H1 (cell line): ENCODE measurements at regions not wholly inside any gene's neighbourhood (a gene's known extent, or its start where the extent isn't known, plus 50 kb on each side); places are given as distances from the start of the nearest gene placed in this dataset.

ENCODE experiments used
- CTCF ChIA-PET: fragments of 300-600 bp; sonication (Branson Sonifier 250); formaldehyde crosslinking; loops from one replicate; lab custom pipeline; 2021; ENCODE audit not compliant: partially characterized antibody; lab: Charles Lee
- POLR2A ChIA-PET: fragments of 300-600 bp; sonication (Branson Sonifier 250); formaldehyde crosslinking; loops from one replicate; lab custom pipeline; 2021; ENCODE audit warnings: inconsistent platforms; ENCODE audit not compliant: partially characterized antibody; lab: Charles Lee
- DNase-seq, 2 experiments: peaks; one replicate each; pipeline versions ENCODE4 v3.0.0 to v3.0.0-alpha.2; 2010 to 2022; ENCODE audit warnings: low spot score in 2 of 2, low read depth in 1 of 2, mixed read lengths in 1 of 2
- FAIRE-seq: peaks from 2 replicates; lab custom pipeline; 2011; peaks lifted over from hg19 to GRCh38; lab: Jason Lieb, UNC
- H2AFZ ChIP-seq: 2 replicates; pipeline ENCODE4 v1.8.1; 2012; ENCODE audit warnings: low read length, inconsistent platforms
- H2AK5ac ChIP-seq: 2 replicates; pipeline ENCODE4 v1.6.1; 2013; ENCODE audit warnings: low read depth, low read length
- H2BK120ac ChIP-seq: replicated peaks from 2 replicates; pipeline ENCODE3; 2013; ENCODE audit warnings: low read depth, low read length, inconsistent platforms
- H2BK12ac ChIP-seq: 2 replicates; pipeline ENCODE4 v1.6.1; 2013; ENCODE audit warnings: low read depth, low read length
- H2BK15ac ChIP-seq: 2 replicates; pipeline ENCODE4 v1.6.1; 2013; ENCODE audit warnings: low read length
- H2BK20ac ChIP-seq: 2 replicates; pipeline ENCODE4 v1.6.1; 2013; ENCODE audit warnings: low read length
- H2BK5ac ChIP-seq: 2 replicates; pipeline ENCODE4 v1.6.1; 2013; ENCODE audit warnings: low read depth, low read length
- H3K14ac ChIP-seq: 2 replicates; pipeline ENCODE4 v1.6.1; 2013; ENCODE audit warnings: inconsistent platforms; ENCODE audit not compliant: insufficient read length
- H3K18ac ChIP-seq: 2 replicates; pipeline ENCODE4 v1.6.1; 2013; ENCODE audit warnings: low read length; ENCODE audit errors: extremely low read depth
- H3K23ac ChIP-seq: 2 replicates; pipeline ENCODE4 v1.6.1; 2013; ENCODE audit warnings: inconsistent platforms; ENCODE audit not compliant: insufficient read length
- H3K23me2 ChIP-seq: 2 replicates; pipeline ENCODE4 v1.6.1; 2013; ENCODE audit warnings: low read depth, low read length
- H3K27ac ChIP-seq: 2 replicates; pipeline ENCODE4 v1.6.1; 2011; ENCODE audit warnings: low read depth, low read length, inconsistent platforms
- H3K27me3 ChIP-seq, 4 experiments: replicated peaks in 1 of 4; 1 replicate in 1 of 4; 2 replicates in 3 of 4; pipeline versions ENCODE4 v1.6.1 to v1.8.1; 2011 to 2013; ENCODE audit warnings: low read length in 3 of 4, mild to moderate bottlenecking in 3 of 4, inconsistent platforms in 2 of 4, mixed read lengths in 2 of 4, moderate library complexity in 1 of 4; ENCODE audit not compliant: control insufficient read depth in 3 of 4, insufficient read depth in 3 of 4; ENCODE audit errors: extremely low read depth in 1 of 4
- H3K36me3 ChIP-seq, 4 experiments: 2 replicates each; pipeline versions ENCODE4 v1.6.1 to v1.8.1; 2011 to 2013; ENCODE audit warnings: mild to moderate bottlenecking in 4 of 4, low read length in 3 of 4, moderate library complexity in 2 of 4, control low read depth in 1 of 4, inconsistent platforms in 1 of 4; ENCODE audit not compliant: insufficient read depth in 4 of 4, control insufficient read depth in 2 of 4
- H3K4ac ChIP-seq: replicated peaks from 2 replicates; pipeline ENCODE3; 2013; ENCODE audit warnings: low read length, low read depth, mixed read lengths, inconsistent platforms; ENCODE audit not compliant: insufficient read length
- H3K4me1 ChIP-seq, 4 experiments: replicated peaks in 1 of 4; 1 replicate in 1 of 4; 2 replicates in 3 of 4; pipeline versions ENCODE4 v1.6.1 to v1.8.1; 2011 to 2013; ENCODE audit warnings: low read length in 3 of 4, inconsistent platforms in 2 of 4, mixed read lengths in 1 of 4; ENCODE audit not compliant: insufficient read depth in 4 of 4, control insufficient read depth in 3 of 4
- H3K4me2 ChIP-seq, 2 experiments: 2 replicates each; pipeline versions ENCODE4 v1.6.1 to v1.8.1; 2011 to 2013; ENCODE audit warnings: low read depth in 2 of 2, low read length in 2 of 2, control low read depth in 1 of 2, inconsistent platforms in 1 of 2, mild to moderate bottlenecking in 1 of 2; ENCODE audit not compliant: insufficient read depth in 1 of 2
- H3K4me3 ChIP-seq, 4 experiments: fragments of 200-600, 300-600 bp in 1 of 4; sonication (generic), shearing (Covaris generic), sonication (Bioruptor Twin) in 1 of 4; 2 replicates each; pipeline versions ENCODE4 v1.5.1 to v1.8.1; 2011 to 2016; ENCODE audit warnings: low read length in 4 of 4, low read depth in 3 of 4, control low read depth in 2 of 4, inconsistent platforms in 2 of 4, mild to moderate bottlenecking in 2 of 4, mixed read lengths in 1 of 4, moderate library complexity in 1 of 4; ENCODE audit not compliant: insufficient read depth in 2 of 4; ENCODE audit errors: extremely low read depth in 1 of 4
- H3K56ac ChIP-seq: replicated peaks from 2 replicates; pipeline ENCODE3; 2013; ENCODE audit warnings: low read depth, mild to moderate bottlenecking, mixed read lengths, low read length, inconsistent platforms; ENCODE audit not compliant: insufficient read length
- H3K79me1 ChIP-seq: 2 replicates; pipeline ENCODE4 v1.6.1; 2013; ENCODE audit warnings: low read depth, low read length, control low read depth
- H3K79me2 ChIP-seq, 2 experiments: 2 replicates each; pipeline versions ENCODE4 v1.6.1 to v1.8.1; 2012 to 2013; ENCODE audit warnings: low read length in 2 of 2, mild to moderate bottlenecking in 2 of 2, inconsistent platforms in 1 of 2; ENCODE audit not compliant: insufficient read depth in 2 of 2, control insufficient read depth in 1 of 2
- H3K9ac ChIP-seq, 4 experiments: replicated peaks in 1 of 4; 1 replicate in 1 of 4; 2 replicates in 3 of 4; pipeline versions ENCODE4 v1.6.1 to v1.8.1; 2011 to 2013; ENCODE audit warnings: low read depth in 3 of 4, low read length in 3 of 4, control low read depth in 2 of 4, mild to moderate bottlenecking in 2 of 4, moderate library complexity in 2 of 4, inconsistent platforms in 1 of 4; ENCODE audit errors: extremely low read depth in 1 of 4
- H3K9me3 ChIP-seq, 2 experiments: 2 replicates each; pipeline versions ENCODE4 v1.6.1 to v1.8.1; 2012 to 2013; ENCODE audit warnings: mild to moderate bottlenecking in 2 of 2, moderate library complexity in 2 of 2, control low read depth in 1 of 2, inconsistent platforms in 1 of 2, low read depth in 1 of 2, low read length in 1 of 2, mixed read lengths in 1 of 2; ENCODE audit not compliant: insufficient read depth in 2 of 2
- H4K20me1 ChIP-seq, 2 experiments: replicated peaks in 1 of 2; 2 replicates each; pipeline versions ENCODE3 to v1.8.1; 2011 to 2013; ENCODE audit warnings: inconsistent platforms in 2 of 2, low read length in 2 of 2, mild to moderate bottlenecking in 1 of 2; ENCODE audit not compliant: insufficient read depth in 2 of 2, control insufficient read depth in 1 of 2
- H4K5ac ChIP-seq: 2 replicates; pipeline ENCODE4 v1.6.1; 2013; ENCODE audit warnings: low read length, low read depth, mixed read lengths, inconsistent platforms; ENCODE audit not compliant: insufficient read length
- H4K8ac ChIP-seq: 2 replicates; pipeline ENCODE4 v1.8.0; 2013; ENCODE audit warnings: mild to moderate bottlenecking, moderate library complexity, low read length, inconsistent platforms; ENCODE audit not compliant: insufficient read depth; ENCODE audit errors: extremely low read depth
- H4K91ac ChIP-seq: replicated peaks from 2 replicates; pipeline ENCODE3; 2013; ENCODE audit warnings: low read length, mixed read lengths, inconsistent platforms; ENCODE audit not compliant: insufficient read length
- CHD1 ChIP-seq: IDR thresholded peaks from 2 replicates; pipeline ENCODE4 v1.6.1; 2012; ENCODE audit warnings: low read depth, low read length, improper control_type of control experiment
- POLR2A ChIP-seq, 2 experiments: IDR thresholded peaks; 1 replicate in 1 of 2; 2 replicates in 1 of 2; pipeline ENCODE4 v1.6.1; 2011; ENCODE audit warnings: low read depth in 2 of 2, low read length in 2 of 2, mild to moderate bottlenecking in 2 of 2; ENCODE audit errors: control extremely low read depth in 1 of 2
- SIN3A ChIP-seq, 2 experiments: IDR thresholded peaks in 1 of 2; conservative IDR thresholded peaks in 1 of 2; 2 replicates each; pipeline ENCODE4 v1.6.1; 2011 to 2012; ENCODE audit warnings: low read length in 2 of 2, improper control_type of control experiment in 1 of 2, low read depth in 1 of 2, mild to moderate bottlenecking in 1 of 2
- SP4 ChIP-seq: IDR thresholded peaks from 2 replicates; pipeline ENCODE4 v1.6.1; 2012; ENCODE audit warnings: low read length, inconsistent platforms
- TAF1 ChIP-seq: IDR thresholded peaks from 2 replicates; pipeline ENCODE4 v1.6.1; 2011; ENCODE audit warnings: mild to moderate bottlenecking, low read depth, low read length
- TBP ChIP-seq: IDR thresholded peaks from 2 replicates; pipeline ENCODE4 v1.6.1; 2011; ENCODE audit warnings: low read depth, low read length, improper control_type of control experiment
- TCF12 ChIP-seq: IDR thresholded peaks from 2 replicates; pipeline ENCODE4 v1.6.1; 2011; ENCODE audit warnings: low read depth, mild to moderate bottlenecking, low read length
- WGBS, 2 experiments: shearing (Covaris generic) in 1 of 2; methylation state at CpG; one replicate each; pipeline versions ENCODE4 v1.1.6 to v1.1.7; 2013 to 2015; ENCODE audit warnings: low lambda C conversion rate in 2 of 2, mixed read lengths in 2 of 2, inconsistent platforms in 1 of 2, low coverage in 1 of 2, missing lambda C conversion rate in 1 of 2; ENCODE audit not compliant: insufficient replicate concordance in 2 of 2, insufficient coverage in 1 of 2, insufficient read length in 1 of 2; ENCODE audit errors: extremely low coverage in 1 of 2, missing lambda C conversion rate in 1 of 2; 5-methylcytosine and 5-hydroxymethylcytosine counted together

GRCh38 chr11:13851691-13852090 is 110.8 kb upstream of the SPON1 start:
- H2AK5ac ChIP-seq = no peak overlapping the region
- ChIA-PET POLR2A (no interaction called here), CTCF (interaction anchor here (1.3 to 1.9 kb wide), 2 partner anchors 17 to 80 kb away, joined by 5 to 9 read pairs; no protein-coding TSS in a partner anchor)
- no peaks in the 10 kb centered on the region for H4K20me1 ChIP-seq
- no peak overlapping the region for H4K91ac ChIP-seq
- H2BK12ac ChIP-seq = no peak overlapping the region
- H2BK20ac ChIP-seq = no peak overlapping the region
- H3K18ac ChIP-seq = no peak overlapping the region
- no peaks in the 10 kb centered on the region for H3K79me1 ChIP-seq
- H2BK5ac ChIP-seq = no peak overlapping the region
- H3K9me3 ChIP-seq = no peaks in the 10 kb centered on the region
- H3K4me3 ChIP-seq = no peak overlapping the region
- no peak overlapping the region for H3K27ac ChIP-seq
- FAIRE-seq = no peak
- no peak for TF ChIP-seq TCF12
- TF ChIP-seq TAF1 = no peak
- no peak for TF ChIP-seq SP4
- TF ChIP-seq SIN3A (conservative IDR thresholded peaks at IDR 0.05 in 1 of 2, IDR thresholded peaks at IDR 0.05 in 1 of 2; ENCODE audit: low read depth in 1 of 2, low read length in 2 of 2) = no peak
- TF ChIP-seq TBP = no peak
- no peak for TF ChIP-seq CHD1
- no peak for TF ChIP-seq POLR2A (IDR thresholded peaks at IDR 0.05; ENCODE audit: control extremely low read depth in 1 of 2, low read depth in 2 of 2, low read length in 2 of 2)
- no peaks in the 10 kb centered on the region for H3K23me2 ChIP-seq
- H2BK15ac ChIP-seq = no peak overlapping the region
- no peaks in the 10 kb centered on the region for H3K36me3 ChIP-seq
- 92% methylated on average over 4 of the region's 4 CpGs; no CpG with 5 or more reads in 1 of the 2 experiments for WGBS, 2 experiments
- H3K27me3 ChIP-seq = no peaks in the 10 kb centered on the region
- DNase-seq = no peak
- no peak overlapping the region for H4K5ac ChIP-seq
- no peak overlapping the region for H3K9ac ChIP-seq
- no peak overlapping the region for H4K8ac ChIP-seq
- no peak overlapping the region for H3K56ac ChIP-seq
- no peak overlapping the region for H3K4me2 ChIP-seq
- no peak overlapping the region for H3K23ac ChIP-seq
- H3K4ac ChIP-seq = no peak overlapping the region
- H2AFZ ChIP-seq = no peak overlapping the region
- H3K4me1 ChIP-seq = no peaks in the 10 kb centered on the region
- H3K79me2 ChIP-seq = no peaks in the 10 kb centered on the region
- no peak overlapping the region for H3K14ac ChIP-seq
- no peak overlapping the region for H2BK120ac ChIP-seq
